Kidney epithelial cell (primary cell): ENCODE measurements at regions not wholly inside any gene's neighbourhood (a gene's known extent, or its start where the extent isn't known, plus 50 kb on each side); places are given as distances from the start of the nearest gene placed in this dataset.

ENCODE experiments used
- DNase-seq: peaks from one replicate; pipeline ENCODE4 v3.0.0-alpha.2; 2010; ENCODE audit warnings: low read depth
- H3K27me3 ChIP-seq: 2 replicates; pipeline ENCODE4 v1.6.0; 2011; ENCODE audit warnings: low read length; ENCODE audit not compliant: control insufficient read depth, insufficient read depth
- H3K36me3 ChIP-seq: 2 replicates; pipeline ENCODE4 v1.5.1; 2011; ENCODE audit warnings: low read length; ENCODE audit not compliant: control insufficient read depth, insufficient read depth
- H3K4me3 ChIP-seq: 2 replicates; pipeline ENCODE4 v1.5.1; 2011; ENCODE audit warnings: low read depth, mild to moderate bottlenecking, control low read depth, low read length
- CTCF ChIP-seq: IDR thresholded peaks from 2 replicates; pipeline ENCODE4 v1.5.1; 2011; ENCODE audit warnings: mild to moderate bottlenecking, moderate library complexity, low read length, control low read depth, inconsistent platforms; ENCODE audit not compliant: insufficient read depth, poor library complexity, severe bottlenecking

DNA sequence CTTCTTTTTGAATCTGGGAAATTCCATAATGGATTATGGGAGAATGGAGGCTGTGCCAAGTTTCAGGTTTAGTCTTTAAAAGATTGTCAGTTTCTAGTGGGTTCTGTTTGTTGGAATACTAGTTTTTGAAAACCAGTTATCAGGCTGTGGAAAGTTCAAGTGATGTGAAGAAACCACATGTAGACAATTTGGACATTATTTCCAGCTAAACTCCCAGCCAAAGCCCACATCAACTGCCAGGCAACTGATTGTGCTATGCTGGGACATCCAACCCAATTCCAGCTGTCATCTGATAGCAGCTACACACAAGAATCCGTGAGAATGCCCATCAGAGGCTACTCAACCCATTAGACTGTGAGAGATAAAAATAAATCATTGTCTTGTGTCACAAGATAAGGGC is 546.1 kb upstream of the ADAMTS5 start:
- no peak for DNase-seq
- TF ChIP-seq CTCF = no peak

DNA sequence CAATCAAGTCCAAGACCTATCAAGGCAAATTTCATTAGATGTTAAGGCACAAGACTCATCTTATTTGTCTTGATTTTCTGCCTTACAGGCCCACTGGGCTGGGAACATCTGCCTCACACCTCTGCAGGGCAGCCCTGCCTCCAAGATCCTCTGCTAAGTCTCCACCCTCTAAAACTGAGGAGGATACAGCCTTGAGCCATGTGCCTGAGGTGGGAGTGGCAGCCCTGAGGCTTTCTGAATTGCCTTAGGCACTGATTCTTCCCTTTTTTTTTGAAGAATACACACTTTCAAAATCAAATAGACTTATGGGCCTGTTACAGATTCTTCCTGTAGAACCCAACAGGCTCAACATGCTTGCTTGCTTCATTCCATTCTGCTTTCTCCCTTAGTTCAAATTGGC is 544.3 kb upstream of the ADAMTS5 start:
- no peak for DNase-seq
- no peak for TF ChIP-seq CTCF
- H3K36me3 ChIP-seq = no peaks in the 10 kb centered on the region
- H3K4me3 ChIP-seq = no peak overlapping the region
- H3K27me3 ChIP-seq = no peaks in the 10 kb centered on the region

More for the DNA sequence above, 546.1 kb upstream of the ADAMTS5 start:
- no peaks in the 10 kb centered on the region for H3K36me3 ChIP-seq
- no peak overlapping the region for H3K4me3 ChIP-seq
- H3K27me3 ChIP-seq = no peaks in the 10 kb centered on the region

- no peak for DNase-seq
- no peaks in the 10 kb centered on the region for H3K36me3 ChIP-seq
- H3K4me3 ChIP-seq = no peak overlapping the region
- H3K27me3 ChIP-seq = no peaks in the 10 kb centered on the region
- no peak for TF ChIP-seq CTCF
Observed at GRCh38 chr21:27507695-27508094, 540.8 kb upstream of the ADAMTS5 start.

DNA sequence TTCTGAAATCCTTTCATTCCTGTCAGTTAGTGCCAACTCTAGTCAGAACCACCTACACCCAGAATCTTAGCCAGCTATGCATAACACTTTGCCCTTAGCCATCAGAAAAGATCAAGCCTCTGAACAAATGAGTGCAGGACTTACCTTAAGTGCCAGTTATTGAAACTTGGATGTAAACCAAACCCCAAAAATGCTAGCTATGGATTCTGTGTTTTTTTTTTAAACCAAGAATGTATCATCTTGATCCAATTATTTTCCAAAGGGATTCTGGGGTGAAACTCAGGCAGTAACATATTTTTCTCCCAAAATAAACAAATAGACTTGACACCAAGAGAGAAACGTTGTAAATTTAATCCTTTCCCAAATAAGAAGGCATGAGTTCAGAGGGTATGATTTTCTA is 538.6 kb upstream of the ADAMTS5 start:
- Histone ChIP-seq H3K4me3 (no peak overlapping the region), H3K36me3 (no peaks in the 10 kb centered on the region), H3K27me3 (no peaks in the 10 kb centered on the region)
- TF ChIP-seq CTCF = no peak
- DNase-seq = no peak

DNA sequence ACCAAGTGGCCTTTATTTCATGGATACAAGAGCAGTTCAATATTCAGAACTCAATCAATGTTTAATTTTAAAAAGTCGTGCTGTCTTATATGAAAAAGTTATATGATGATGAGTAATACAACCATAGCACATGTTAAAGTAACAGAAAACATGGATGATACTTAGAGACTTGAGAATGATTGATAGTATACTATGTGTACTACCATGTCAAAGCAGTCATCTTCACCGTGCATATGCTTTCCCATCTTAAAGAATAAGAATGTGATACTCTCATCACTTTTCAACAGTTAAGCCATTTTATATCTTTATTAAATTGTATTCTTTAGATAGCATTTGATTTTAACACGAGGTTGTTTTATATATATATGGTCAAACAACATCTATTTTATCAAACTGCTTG is 535.9 kb upstream of the ADAMTS5 start:
- no peak overlapping the region for H3K4me3 ChIP-seq
- H3K27me3 ChIP-seq = no peaks in the 10 kb centered on the region
- DNase-seq = no peak
- TF ChIP-seq CTCF = no peak
- no peaks in the 10 kb centered on the region for H3K36me3 ChIP-seq

- DNase-seq = no peak
- Histone ChIP-seq H3K36me3 (no peaks in the 10 kb centered on the region), H3K27me3 (no peaks in the 10 kb centered on the region), H3K4me3 (no peak overlapping the region)
- TF ChIP-seq CTCF = no peak
Observed at GRCh38 chr21:27498025-27498424, 531.1 kb upstream of the ADAMTS5 start.
